HCT116 (cell line): ENCODE measurements at regions not wholly inside any gene's neighbourhood (a gene's known extent, or its start where the extent isn't known, plus 50 kb on each side); places are given as distances from the start of the nearest gene placed in this dataset.

Source experiments
- ATAC-seq: fragments of 200-7000 bp; cut with Tn5 transposase; 2 replicates; pipeline ENCODE4 v1.9.1; 2020; ENCODE audit warnings: mild to moderate bottlenecking, moderate library complexity
- BruUV-seq: library from RNA; stranded (reverse); fragments of 400-500 nt; replicated peaks from 2 replicates; lab custom pipeline; 2021; lab: Mats Ljungman, UMichigan
- CTCF ChIA-PET: fragments of 300-600 bp; sonication (Branson Sonifier 250); formaldehyde crosslinking; loops from one replicate; lab custom pipeline; 2021; ENCODE audit warnings: antibody characterized with exemption; lab: Charles Lee
- POLR2A ChIA-PET: fragments of 300-600, 350-600 bp; sonication (Branson Sonifier 250); formaldehyde crosslinking; loops from one replicate; lab custom pipeline; 2021; ENCODE audit warnings: antibody characterized with exemption; lab: Charles Lee
- RAD21 ChIA-PET, 2 experiments: fragments of 300-600 bp; sonication (Branson Sonifier 250); formaldehyde crosslinking; loops; one replicate each; lab custom pipeline; 2023; ENCODE audit warnings: low total read pairs in 2 of 2; ENCODE audit not compliant: uncharacterized antibody in 2 of 2, unreplicated experiment in 2 of 2, low non-redundant PET in 1 of 2; lab: Charles Lee
- DNase-seq: peaks from one replicate; pipeline ENCODE4 v3.0.0-alpha.2; 2010; ENCODE audit warnings: low read depth, low spot score
- H2AFZ ChIP-seq: fragments of 200-600 bp; shearing (Covaris generic), sonication (generic); 2 replicates; pipeline ENCODE4 v1.6.1; 2017; ENCODE audit warnings: low read depth, mixed run types, mixed read lengths, antibody characterized with exemption, low read length; ENCODE audit not compliant: poor library complexity, severe bottlenecking
- H3K27ac ChIP-seq: 2 replicates; pipeline ENCODE4 v1.5.1; 2012; ENCODE audit warnings: low read depth, low read length
- H3K27me3 ChIP-seq: fragments of 200-600 bp; sonication (generic); 2 replicates; pipeline ENCODE4 v1.6.1; 2016; ENCODE audit warnings: mixed run types, low read length, mixed read lengths; ENCODE audit not compliant: insufficient read depth
- H3K36me3 ChIP-seq, 2 experiments: fragments of 200-500 bp in 1 of 2; fragments of 200-600 bp in 1 of 2; sonication (Bioruptor generic) in 1 of 2; sonication (generic) in 1 of 2; 2 replicates each; pipeline versions ENCODE4 v1.5.1 to v1.6.1; 2014 to 2016; ENCODE audit warnings: low read length in 2 of 2, inconsistent platforms in 1 of 2, mixed read lengths in 1 of 2, mixed run types in 1 of 2; ENCODE audit not compliant: insufficient read depth in 2 of 2, control insufficient read depth in 1 of 2
- H3K4me1 ChIP-seq, 2 experiments: fragments of 200-600 bp in 1 of 2; sonication (generic) in 1 of 2; 2 replicates each; pipeline versions ENCODE4 v1.5.1 to v1.6.1; 2012 to 2017; ENCODE audit warnings: low read length in 2 of 2, inconsistent platforms in 1 of 2, mild to moderate bottlenecking in 1 of 2, mixed read lengths in 1 of 2, mixed run types in 1 of 2, moderate library complexity in 1 of 2; ENCODE audit not compliant: insufficient read depth in 2 of 2, control insufficient read depth in 1 of 2
- H3K4me2 ChIP-seq: fragments of 200-600 bp; sonication (generic); 2 replicates; pipeline ENCODE4 v1.6.1; 2017; ENCODE audit warnings: mixed run types, low read length, mixed read lengths
- H3K4me3 ChIP-seq, 2 experiments: fragments of 200-600 bp in 1 of 2; sonication (generic) in 1 of 2; replicated peaks in 1 of 2; 2 replicates each; pipeline ENCODE4 v1.5.1; 2011 to 2016; ENCODE audit warnings: low read length in 2 of 2, control low read depth in 1 of 2, low read depth in 1 of 2, mild to moderate bottlenecking in 1 of 2, mixed read lengths in 1 of 2, mixed run types in 1 of 2
- H3K79me2 ChIP-seq: fragments of 200-600 bp; sonication (generic); 2 replicates; pipeline ENCODE4 v1.6.1; 2017; ENCODE audit warnings: mild to moderate bottlenecking, mixed run types, low read length, moderate library complexity, mixed read lengths; ENCODE audit not compliant: insufficient read depth
- H3K9ac ChIP-seq: fragments of 200-600 bp; sonication (generic); 2 replicates; pipeline ENCODE4 v1.6.1; 2016; ENCODE audit warnings: low read length, mixed read lengths
- H3K9me2 ChIP-seq: fragments of 200-600 bp; sonication (generic), shearing (Covaris generic); 2 replicates; pipeline ENCODE4 v1.6.1; 2017; ENCODE audit warnings: mixed run types, mild to moderate bottlenecking, moderate library complexity; ENCODE audit not compliant: insufficient read depth
- H3K9me3 ChIP-seq, 2 experiments: fragments of 200-500 bp in 1 of 2; fragments of 200-600 bp in 1 of 2; sonication (Bioruptor generic) in 1 of 2; sonication (generic) in 1 of 2; 2 replicates each; pipeline ENCODE4 v1.6.1; 2014 to 2017; ENCODE audit warnings: low read length in 2 of 2, mixed read lengths in 2 of 2, inconsistent platforms in 1 of 2, low read depth in 1 of 2, mild to moderate bottlenecking in 1 of 2, mixed run types in 1 of 2, moderate library complexity in 1 of 2; ENCODE audit not compliant: control insufficient read depth in 1 of 2, insufficient read depth in 1 of 2
- H4K20me1 ChIP-seq: fragments of 200-600 bp; sonication (generic), shearing (Covaris generic); 2 replicates; pipeline ENCODE4 v1.6.1; 2017; ENCODE audit warnings: mixed run types, mild to moderate bottlenecking, moderate library complexity; ENCODE audit not compliant: insufficient read depth
- CBX3 ChIP-seq: IDR thresholded peaks from 2 replicates; pipeline ENCODE4 v1.6.1; 2012; ENCODE audit warnings: low read depth
- CEBPB ChIP-seq: IDR thresholded peaks from 2 replicates; pipeline ENCODE4 v1.6.1; 2012; ENCODE audit warnings: low read depth
- EZH2 ChIP-seq: fragments of 200-600 bp; sonication (generic); IDR thresholded peaks from 2 replicates; pipeline ENCODE4 v1.6.1; 2017; ENCODE audit warnings: antibody characterized with exemption, mixed run types
- EZH2phosphoT487 ChIP-seq: fragments of 200-600 bp; IDR thresholded peaks from 2 replicates; pipeline ENCODE4 v1.6.1; 2018; ENCODE audit warnings: antibody characterized with exemption, borderline replicate concordance
- POLR2A ChIP-seq: IDR thresholded peaks from 2 replicates; pipeline ENCODE4 v1.7.0; 2011; ENCODE audit warnings: borderline replicate concordance; ENCODE audit not compliant: insufficient read depth, insufficient read length; ENCODE audit errors: extremely low read depth
- POLR2AphosphoS5 ChIP-seq: IDR thresholded peaks from 2 replicates; pipeline ENCODE4 v1.6.1; 2011; ENCODE audit warnings: mild to moderate bottlenecking, low read depth, low read length, moderate library complexity
- RAD21 ChIP-seq: IDR thresholded peaks from 2 replicates; pipeline ENCODE4 v1.6.1; 2012; ENCODE audit warnings: low read depth, mild to moderate bottlenecking
- REST ChIP-seq: IDR thresholded peaks from 2 replicates; pipeline ENCODE4 v1.6.1; 2012; ENCODE audit warnings: low read depth
- SP1 ChIP-seq: IDR thresholded peaks from 2 replicates; pipeline ENCODE4 v1.6.1; 2012; ENCODE audit warnings: low read depth
- SRF ChIP-seq: IDR thresholded peaks from 2 replicates; pipeline ENCODE4 v1.6.1; 2012; ENCODE audit warnings: low read depth
- ZBTB33 ChIP-seq: IDR thresholded peaks from 2 replicates; pipeline ENCODE4 v1.6.1; 2011; ENCODE audit warnings: mild to moderate bottlenecking, low read length, moderate library complexity; ENCODE audit not compliant: insufficient replicate concordance; ENCODE audit errors: extremely low read depth
- ZFX ChIP-seq: fragments of 450-650 bp; IDR thresholded peaks from 2 replicates; pipeline ENCODE4 v1.6.1; 2017
- ZNF274 ChIP-seq: fragments of 200-500 bp; sonication (Bioruptor generic); IDR thresholded peaks from 2 replicates; pipeline ENCODE4 v1.6.1; 2014; ENCODE audit warnings: mild to moderate bottlenecking, low read depth, low read length, inconsistent platforms
- intact Hi-C: fragments of 100-400 bp; cut with micrococcal nuclease; formaldehyde crosslinking; loops from 2 replicates; pipeline ENCODE4 v1.10.0; 2022

GRCh38 chr12:67182551-67182950 is 86.6 kb upstream of the CAND1 start:
- no peak overlapping the region for H3K27ac ChIP-seq
- no peaks in the 10 kb centered on the region for H3K9me3 ChIP-seq
- no peak overlapping the region for H3K4me2 ChIP-seq
- ChIA-PET RAD21 (no interaction called here), CTCF (no interaction called here), POLR2A (no interaction called here)
- H4K20me1 ChIP-seq, result no peaks in the 10 kb centered on the region
- intact Hi-C loops, result no loop called here
- ATAC-seq (no peak), DNase-seq (no peak)
- no TSS peak for BruUV-seq
- no peaks in the 10 kb centered on the region for H3K9me2 ChIP-seq
- H3K4me1 ChIP-seq, result no peaks in the 10 kb centered on the region
- H3K36me3 ChIP-seq, result no peaks in the 10 kb centered on the region
- peaks cover 30% of the 10 kb centered on the region for H3K27me3 ChIP-seq
- TF ChIP-seq SRF, result no peak
- no peak for TF ChIP-seq CBX3
- no peak for TF ChIP-seq ZBTB33
- no peak for TF ChIP-seq ZFX
- no peak for TF ChIP-seq REST
- TF ChIP-seq RAD21, result no peak
- no peak for TF ChIP-seq EZH2
- no peak for TF ChIP-seq ZNF274
- TF ChIP-seq SP1, result no peak
- TF ChIP-seq POLR2AphosphoS5, result no peak
- TF ChIP-seq POLR2A, result no peak
- no peak for TF ChIP-seq EZH2phosphoT487
- no peak for TF ChIP-seq CEBPB
- no peak overlapping the region for H2AFZ ChIP-seq
- no peaks in the 10 kb centered on the region for H3K79me2 ChIP-seq
- H3K4me3 ChIP-seq, result no peak overlapping the region
- H3K9ac ChIP-seq, result no peak overlapping the region
